B cell (primary cell): ENCODE measurements at regions not wholly inside any gene's neighbourhood (a gene's known extent, or its start where the extent isn't known, plus 50 kb on each side); places are given as distances from the start of the nearest gene placed in this dataset.

Experiments
- ATAC-seq: fragments of 200-7000 bp; cut with Tn5 transposase; one replicate; pipeline ENCODE4 v1.10.0; 2021; ENCODE audit warnings: low read depth, mild to moderate bottlenecking, moderate number of reproducible peaks, moderate library complexity
- CTCF ChIA-PET: fragments of 350-600 bp; sonication (Branson Sonifier 250); formaldehyde crosslinking; loops from one replicate; lab custom pipeline; 2021; ENCODE audit warnings: antibody characterized with exemption, inconsistent platforms; lab: Charles Lee
- POLR2A ChIA-PET: fragments of 350-600 bp; sonication (Branson Sonifier 250); formaldehyde crosslinking; loops from one replicate; lab custom pipeline; 2021; ENCODE audit warnings: antibody characterized with exemption; lab: Charles Lee
- DNase-seq: peaks from one replicate; pipeline ENCODE4 v3.0.0; 2013
- H2AFZ ChIP-seq: 2 replicates; pipeline ENCODE4 v1.6.1; 2012; ENCODE audit warnings: mild to moderate bottlenecking, low read depth, low read length; ENCODE audit not compliant: insufficient read depth, poor library complexity, severe bottlenecking
- H3K27ac ChIP-seq, 2 donors: 1 replicate in 1 of 2; 2 replicates in 1 of 2; pipeline ENCODE4 v1.5.1; 2012 to 2013; ENCODE audit warnings: low read length in 2 of 2, mild to moderate bottlenecking in 2 of 2, moderate library complexity in 1 of 2
- H3K27me3 ChIP-seq, 4 experiments: fragments of 200-600 bp in 1 of 4; sonication (generic) in 1 of 4; replicated peaks in 1 of 4; 1 replicate in 2 of 4; 2 replicates in 2 of 4; pipeline versions ENCODE4 v1.6.1 to v1.7.0; 2013 to 2016; ENCODE audit warnings: low read length in 3 of 4, mild to moderate bottlenecking in 2 of 4, mixed read lengths in 1 of 4, moderate library complexity in 1 of 4; ENCODE audit not compliant: insufficient read depth in 4 of 4, control insufficient read depth in 3 of 4; ENCODE audit errors: control extremely low read depth in 1 of 4
- H3K36me3 ChIP-seq, 2 experiments: replicated peaks in 1 of 2; 1 replicate in 1 of 2; 2 replicates in 1 of 2; pipeline versions ENCODE4 v1.6.1 to v1.7.1; 2013; ENCODE audit warnings: low read length in 1 of 2; ENCODE audit not compliant: insufficient read depth in 2 of 2, control insufficient read depth in 1 of 2; ENCODE audit errors: control extremely low read depth in 1 of 2, extremely low read depth in 1 of 2
- H3K4me1 ChIP-seq, 2 donors: fragments of 200-600 bp in 1 of 2; sonication (generic) in 1 of 2; 1 replicate in 1 of 2; 2 replicates in 1 of 2; pipeline versions ENCODE4 v1.5.1 to v1.6.1; 2013 to 2017; ENCODE audit warnings: low read length in 2 of 2; ENCODE audit not compliant: control insufficient read depth in 2 of 2, insufficient read depth in 2 of 2
- H3K4me2 ChIP-seq: replicated peaks from 2 replicates; pipeline ENCODE3; 2012; ENCODE audit warnings: mild to moderate bottlenecking, low read depth, low read length; ENCODE audit not compliant: poor library complexity, severe bottlenecking
- H3K4me3 ChIP-seq, 5 experiments: fragments of 200-600 bp in 1 of 5; sonication (generic) in 1 of 5; 1 replicate in 3 of 5; 2 replicates in 2 of 5; pipeline versions ENCODE4 v1.5.1 to v1.7.0; 2011 to 2016; ENCODE audit warnings: low read length in 4 of 5, mild to moderate bottlenecking in 4 of 5, low read depth in 2 of 5, control low read depth in 1 of 5, moderate library complexity in 1 of 5; ENCODE audit not compliant: insufficient read depth in 1 of 5; ENCODE audit errors: control extremely low read depth in 1 of 5, extremely low read depth in 1 of 5
- H3K79me2 ChIP-seq: fragments of 200-600 bp; sonication (generic); one replicate; pipeline ENCODE4 v1.6.0; 2016; ENCODE audit warnings: low read length; ENCODE audit not compliant: control insufficient read depth, insufficient read depth
- H3K9ac ChIP-seq: fragments of 200-600 bp; sonication (generic); 2 replicates; pipeline ENCODE4 v1.6.1; 2017; ENCODE audit warnings: mild to moderate bottlenecking, low read length, moderate library complexity
- H3K9me3 ChIP-seq, 3 donors: one replicate each; pipeline versions ENCODE4 v1.6.1 to v1.7.1; 2013; ENCODE audit warnings: low read length in 2 of 3; ENCODE audit not compliant: control insufficient read depth in 2 of 3, insufficient read depth in 1 of 3; ENCODE audit errors: control extremely low read depth in 1 of 3
- H4K20me1 ChIP-seq: 2 replicates; pipeline ENCODE4 v1.6.0; 2012; ENCODE audit warnings: mild to moderate bottlenecking, low read length; ENCODE audit not compliant: insufficient read depth, control insufficient read depth, poor library complexity, severe bottlenecking
- H3K27ac Mint-ChIP-seq: one replicate; pipeline ENCODE4 v1.8.0; 2021; ENCODE audit warnings: mixed read lengths
- H3K27me3 Mint-ChIP-seq: one replicate; pipeline ENCODE4 v1.8.0; 2021; ENCODE audit warnings: mixed read lengths
- H3K4me1 Mint-ChIP-seq: one replicate; pipeline ENCODE4 v1.8.0; 2021; ENCODE audit warnings: mixed read lengths
- H3K4me3 Mint-ChIP-seq: one replicate; pipeline ENCODE4 v1.8.0; 2021; ENCODE audit warnings: mixed read lengths
- H3K9me3 Mint-ChIP-seq: one replicate; pipeline ENCODE4 v1.8.0; 2022; ENCODE audit warnings: mixed read lengths; ENCODE audit not compliant: insufficient read depth
- CTCF ChIP-seq: fragments of 200-600 bp; IDR thresholded peaks from one replicate; pipeline ENCODE4 v1.8.0; 2022; ENCODE audit warnings: antibody characterized with exemption, mild to moderate bottlenecking
- EZH2 ChIP-seq: IDR thresholded peaks from 2 replicates; pipeline ENCODE4 v1.6.1; 2012; ENCODE audit warnings: borderline replicate concordance, low read depth, mild to moderate bottlenecking, moderate library complexity, low read length; ENCODE audit not compliant: insufficient read depth, poor library complexity, severe bottlenecking
- WGBS: methylation state at CpG from one replicate; pipeline ENCODE4 v1.1.5; 2013; ENCODE audit warnings: missing lambda C conversion rate; ENCODE audit not compliant: insufficient coverage; 5-methylcytosine and 5-hydroxymethylcytosine counted together
- intact Hi-C: fragments of 100-400 bp; cut with micrococcal nuclease; formaldehyde crosslinking; loops from one replicate; pipeline ENCODE4 v1.10.0; 2022

- intact Hi-C loops: no loop called here
- no peak for TF ChIP-seq EZH2
- TF ChIP-seq CTCF: no peak
Measured at GRCh38 chr15:47885920-47886319, 168.6 kb downstream of the SEMA6D start.

GRCh38 chr15:47887241-47887800 lies 170.0 kb downstream of the SEMA6D start:
- no peak for DNase-seq
- no peaks in the 10 kb centered on the region for H3K79me2 ChIP-seq
- intact Hi-C loops: no loop called here
- no peak for ATAC-seq
- H3K36me3 ChIP-seq: no peaks in the 10 kb centered on the region
- 83% methylated on average over 2 of the region's 5 CpGs for WGBS
- H2AFZ ChIP-seq: no peak overlapping the region
- H3K4me3 Mint-ChIP-seq: no peak overlapping the region
- H3K4me3 ChIP-seq: no peak overlapping the region
- CTCF ChIA-PET: no interaction called here
- H3K9me3 ChIP-seq: no peaks in the 10 kb centered on the region
- no peak overlapping the region for H3K27ac ChIP-seq
- no peak overlapping the region for H3K9ac ChIP-seq
- no peak overlapping the region for H3K27ac Mint-ChIP-seq
- POLR2A ChIA-PET: no interaction called here
- TF ChIP-seq CTCF (no peak), EZH2 (no peak)
- peaks cover 0 to 4% (median 0%) of the 10 kb centered on the region in 4 experiments for H3K27me3 ChIP-seq
- H3K4me2 ChIP-seq: no peak overlapping the region
- H3K4me1 Mint-ChIP-seq: no peaks in the 10 kb centered on the region
- H3K9me3 Mint-ChIP-seq: no peaks in the 10 kb centered on the region
- H4K20me1 ChIP-seq: no peaks in the 10 kb centered on the region
- no peaks in the 10 kb centered on the region for H3K27me3 Mint-ChIP-seq
- no peaks in the 10 kb centered on the region for H3K4me1 ChIP-seq

More at GRCh38 chr15:47885920-47886319, 168.6 kb downstream of the SEMA6D start:
- Histone ChIP-seq H3K4me1 (no peaks in the 10 kb centered on the region), H3K27ac (no peak overlapping the region), H3K36me3 (no peaks in the 10 kb centered on the region), H3K9me3 (no peaks in the 10 kb centered on the region), H3K27me3 (peaks cover 0 to 4% (median 0%) of the 10 kb centered on the region in 4 experiments), H3K4me2 (no peak overlapping the region), H3K4me3 (no peak overlapping the region), H3K9ac (no peak overlapping the region), H4K20me1 (no peaks in the 10 kb centered on the region), H2AFZ (no peak overlapping the region), H3K79me2 (no peaks in the 10 kb centered on the region)
- no peaks in the 10 kb centered on the region for H3K27me3 Mint-ChIP-seq
- H3K9me3 Mint-ChIP-seq: no peaks in the 10 kb centered on the region
- no peak overlapping the region for H3K27ac Mint-ChIP-seq
- ATAC-seq (no peak), DNase-seq (no peak)
- H3K4me3 Mint-ChIP-seq: no peak overlapping the region
- H3K4me1 Mint-ChIP-seq: no peaks in the 10 kb centered on the region
- WGBS: 80% methylated on average over 4 of the region's 4 CpGs
- ChIA-PET CTCF (no interaction called here), POLR2A (no interaction called here)
